ENCODE measurements at regions not wholly inside any gene's neighbourhood (a gene's known extent, or its start where the extent isn't known, plus 50 kb on each side); places are given as distances from the start of the nearest gene placed in this dataset.

GRCh38 chr5:110956913-110957813 is 114.3 kb upstream of the TSLP start:
- H3K36me3 ChIP-seq (ENCODE audit: control insufficient read depth in 2 of 2, extremely low read depth in 1 of 2, insufficient read depth in 2 of 2, low read length in 2 of 2), result no peaks in the 10 kb centered on the region
- no peaks in the 10 kb centered on the region for H3K9me1 ChIP-seq (ENCODE audit: control insufficient read depth, extremely low read depth, insufficient read depth, low read length)
- no peaks in the 10 kb centered on the region for H3K79me2 ChIP-seq (ENCODE audit: control insufficient read depth, insufficient read depth, low read length)
- H3K9ac ChIP-seq (ENCODE audit: control insufficient read depth, extremely low read depth, insufficient read depth, low read length), result no peak overlapping the region
- DNase-seq (ENCODE audit: low read depth, low spot score) (peak; percentile 15), FAIRE-seq (no peak)
- H3K27me3 ChIP-seq (ENCODE audit: control insufficient read depth, extremely low read depth, insufficient read depth, low read length), result no peaks in the 10 kb centered on the region
- TF ChIP-seq CTCF (optimal IDR thresholded peaks at IDR 0.05 in 1 of 3, IDR thresholded peaks at IDR 0.05 in 1 of 3, conservative IDR thresholded peaks at IDR 0.05 in 1 of 3; ENCODE audit: extremely low read depth in 1 of 3, insufficient read depth in 2 of 3, low read length in 3 of 3), result no peak
- TF ChIP-seq EZH2 (IDR thresholded peaks at IDR 0.05; ENCODE audit: low read length), result no peak
- peaks cover 13% of the 10 kb centered on the region for H3K4me1 ChIP-seq (ENCODE audit: control insufficient read depth, extremely low read depth, insufficient read depth, low read length)
- H3K4me2 ChIP-seq (ENCODE audit: control insufficient read depth, extremely low read depth, insufficient read depth, low read depth, low read length), result peak overlapping the region; percentile 29
- H3K4me3 ChIP-seq (ENCODE audit: control insufficient read depth in 2 of 3, extremely low read depth in 1 of 3, insufficient read depth in 2 of 3, low read depth in 1 of 3, low read length in 3 of 3), result no peak overlapping the region
- H4K20me1 ChIP-seq (ENCODE audit: control insufficient read depth, extremely low read depth, insufficient read depth, low read length), result no peaks in the 10 kb centered on the region
- dilution Hi-C loops (cut with MboI; ENCODE audit: extremely low pct_ligation_motif_present, low sequenced_read_pairs), result no loop called here
- H3K9me3 ChIP-seq (ENCODE audit: control insufficient read depth, low read depth, low read length), result no peaks in the 10 kb centered on the region
- H2AFZ ChIP-seq (ENCODE audit: control insufficient read depth, low read length), result no peak overlapping the region
- no peak overlapping the region for H3K27ac ChIP-seq (ENCODE audit: control insufficient read depth, insufficient read depth, low read length)

GRCh38 chr5:110957934-110958333 is 113.6 kb upstream of the TSLP start:
- peaks cover 13% of the 10 kb centered on the region for H3K4me1 ChIP-seq (ENCODE audit: control insufficient read depth, extremely low read depth, insufficient read depth, low read length)
- peak overlapping the region; percentile 29 for H3K4me2 ChIP-seq (ENCODE audit: control insufficient read depth, extremely low read depth, insufficient read depth, low read depth, low read length)

More at GRCh38 chr5:110957934-110958333, 113.6 kb upstream of the TSLP start:
- H3K36me3 ChIP-seq (ENCODE audit: control insufficient read depth in 2 of 2, extremely low read depth in 1 of 2, insufficient read depth in 2 of 2, low read length in 2 of 2), result no peaks in the 10 kb centered on the region
- no peak overlapping the region for H2AFZ ChIP-seq (ENCODE audit: control insufficient read depth, low read length)
- FAIRE-seq (peak; percentile 68), DNase-seq (ENCODE audit: low read depth, low spot score) (peak; percentile 42)
- peak overlapping the region; percentile 13 for H3K27ac ChIP-seq (ENCODE audit: control insufficient read depth, insufficient read depth, low read length)
- no peaks in the 10 kb centered on the region for H3K9me3 ChIP-seq (ENCODE audit: control insufficient read depth, low read depth, low read length)
- dilution Hi-C loops (cut with MboI; ENCODE audit: extremely low pct_ligation_motif_present, low sequenced_read_pairs), result no loop called here
- H3K4me3 ChIP-seq (ENCODE audit: control insufficient read depth in 2 of 3, extremely low read depth in 1 of 3, insufficient read depth in 2 of 3, low read depth in 1 of 3, low read length in 3 of 3), result no peak overlapping the region
- no peaks in the 10 kb centered on the region for H3K79me2 ChIP-seq (ENCODE audit: control insufficient read depth, insufficient read depth, low read length)
- no peak overlapping the region for H3K9ac ChIP-seq (ENCODE audit: control insufficient read depth, extremely low read depth, insufficient read depth, low read length)
- no peaks in the 10 kb centered on the region for H3K27me3 ChIP-seq (ENCODE audit: control insufficient read depth, extremely low read depth, insufficient read depth, low read length)
- TF ChIP-seq EZH2 (IDR thresholded peaks at IDR 0.05; ENCODE audit: low read length) (no peak), CTCF (optimal IDR thresholded peaks at IDR 0.05 in 1 of 3, IDR thresholded peaks at IDR 0.05 in 1 of 3, conservative IDR thresholded peaks at IDR 0.05 in 1 of 3; ENCODE audit: extremely low read depth in 1 of 3, insufficient read depth in 2 of 3, low read length in 3 of 3) (no peak)
- H4K20me1 ChIP-seq (ENCODE audit: control insufficient read depth, extremely low read depth, insufficient read depth, low read length), result no peaks in the 10 kb centered on the region
- H3K9me1 ChIP-seq (ENCODE audit: control insufficient read depth, extremely low read depth, insufficient read depth, low read length), result no peaks in the 10 kb centered on the region
